ENCODE measurements at regions not wholly inside any gene's neighbourhood (a gene's known extent, or its start where the extent isn't known, plus 50 kb on each side); places are given as distances from the start of the nearest gene placed in this dataset.

GRCh38 chr2:128552806-128553551 lies 234.3 kb upstream of the HS6ST1 start:
- H3K27me3 ChIP-seq (replicated peaks; ENCODE audit: control insufficient read depth, insufficient read depth, low read length), result no peaks in the 10 kb centered on the region; the same call in 1 of the 2 replicates
- POLR2A ChIA-PET, result no interaction called here
- no TSS peak for BruUV-seq (replicated peaks)

GRCh38 chr2:128554151-128554769 lies 235.6 kb upstream of the HS6ST1 start:
- BruUV-seq (replicated peaks), result no TSS peak
- CTCF ChIA-PET, result no interaction called here
- H3K36me3 ChIP-seq (ENCODE audit: control insufficient read depth, insufficient read depth, low read length), result no peaks in the 10 kb centered on the region
- H3K27me3 Mint-ChIP-seq (ENCODE audit: insufficient read depth, unreplicated experiment), result peaks cover 10% of the 10 kb centered on the region
- no peaks in the 10 kb centered on the region for H3K4me1 ChIP-seq
- H3K4me1 Mint-ChIP-seq (ENCODE audit: low read depth, unreplicated experiment), result no peaks in the 10 kb centered on the region
- H3K27me3 ChIP-seq (replicated peaks; ENCODE audit: control insufficient read depth, insufficient read depth, low read length), result no peaks in the 10 kb centered on the region
- intact Hi-C loops (cut with micrococcal nuclease; ENCODE audit: unreplicated experiment), result no loop called here
- no peak overlapping the region for H3K4me3 Mint-ChIP-seq (ENCODE audit: unreplicated experiment)
- H3K36me3 Mint-ChIP-seq (ENCODE audit: insufficient read depth, unreplicated experiment), result no peaks in the 10 kb centered on the region
- H3K9me3 Mint-ChIP-seq (ENCODE audit: unreplicated experiment), result no peaks in the 10 kb centered on the region
- H3K27ac Mint-ChIP-seq (ENCODE audit: unreplicated experiment), result no peak overlapping the region
- DNase-seq, result no peak
- H3K4me3 ChIP-seq (ENCODE audit: low read depth, low read length), result no peak overlapping the region
- POLR2A ChIA-PET, result no interaction called here
- H3K9me3 ChIP-seq, result no peaks in the 10 kb centered on the region
- TF ChIP-seq CTCF (IDR thresholded peaks at IDR 0.05; ENCODE audit: insufficient read depth in 1 of 2, low read depth in 1 of 2, low read length in 1 of 2, severe bottlenecking in 1 of 2, unreplicated experiment in 1 of 2), result no peak

More at GRCh38 chr2:128552806-128553551, 234.3 kb upstream of the HS6ST1 start:
- H3K4me3 Mint-ChIP-seq (ENCODE audit: unreplicated experiment), result no peak overlapping the region
- Histone ChIP-seq H3K4me3 (ENCODE audit: low read depth, low read length) (no peak overlapping the region), H3K36me3 (ENCODE audit: control insufficient read depth, insufficient read depth, low read length) (no peaks in the 10 kb centered on the region), H3K4me1 (no peaks in the 10 kb centered on the region), H3K9me3 (no peaks in the 10 kb centered on the region)
- H3K36me3 Mint-ChIP-seq (ENCODE audit: insufficient read depth, unreplicated experiment), result no peaks in the 10 kb centered on the region
- TF ChIP-seq CTCF (IDR thresholded peaks at IDR 0.05; ENCODE audit: insufficient read depth in 1 of 2, low read depth in 1 of 2, low read length in 1 of 2, severe bottlenecking in 1 of 2, unreplicated experiment in 1 of 2), result no peak
- H3K27ac Mint-ChIP-seq (ENCODE audit: unreplicated experiment), result no peak overlapping the region
- peaks cover 7% of the 10 kb centered on the region for H3K27me3 Mint-ChIP-seq (ENCODE audit: insufficient read depth, unreplicated experiment)
- H3K9me3 Mint-ChIP-seq (ENCODE audit: unreplicated experiment), result no peaks in the 10 kb centered on the region
- intact Hi-C loops (cut with micrococcal nuclease; ENCODE audit: unreplicated experiment), result no loop called here
- CTCF ChIA-PET, result no interaction called here
- no peak for DNase-seq
- H3K4me1 Mint-ChIP-seq (ENCODE audit: low read depth, unreplicated experiment), result no peaks in the 10 kb centered on the region

GRCh38 chr2:128555433-128555832 lies 236.8 kb upstream of the HS6ST1 start:
- Histone ChIP-seq H3K36me3 (ENCODE audit: control insufficient read depth, insufficient read depth, low read length) (no peaks in the 10 kb centered on the region), H3K9me3 (no peaks in the 10 kb centered on the region), H3K4me3 (ENCODE audit: low read depth, low read length) (no peak overlapping the region), H3K27me3 (replicated peaks; ENCODE audit: control insufficient read depth, insufficient read depth, low read length) (no peaks in the 10 kb centered on the region), H3K4me1 (no peaks in the 10 kb centered on the region)
- BruUV-seq (replicated peaks), result no TSS peak
- DNase-seq, result no peak
- CTCF ChIA-PET, result no interaction called here
- intact Hi-C loops (cut with micrococcal nuclease; ENCODE audit: unreplicated experiment), result no loop called here
- no peaks in the 10 kb centered on the region for H3K36me3 Mint-ChIP-seq (ENCODE audit: insufficient read depth, unreplicated experiment)
- no peak for TF ChIP-seq CTCF (IDR thresholded peaks at IDR 0.05; ENCODE audit: insufficient read depth in 1 of 2, low read depth in 1 of 2, low read length in 1 of 2, severe bottlenecking in 1 of 2, unreplicated experiment in 1 of 2)
- H3K9me3 Mint-ChIP-seq (ENCODE audit: unreplicated experiment), result no peaks in the 10 kb centered on the region
- no peak overlapping the region for H3K4me3 Mint-ChIP-seq (ENCODE audit: unreplicated experiment)
- POLR2A ChIA-PET, result no interaction called here
- no peaks in the 10 kb centered on the region for H3K4me1 Mint-ChIP-seq (ENCODE audit: low read depth, unreplicated experiment)
- no peak overlapping the region for H3K27ac Mint-ChIP-seq (ENCODE audit: unreplicated experiment)
- peaks cover 15% of the 10 kb centered on the region for H3K27me3 Mint-ChIP-seq (ENCODE audit: insufficient read depth, unreplicated experiment)

Data from Caco-2 (cell line).